ENCODE measurements at regions not wholly inside any gene's neighbourhood (a gene's known extent, or its start where the extent isn't known, plus 50 kb on each side); places are given as distances from the start of the nearest gene placed in this dataset.

DNA sequence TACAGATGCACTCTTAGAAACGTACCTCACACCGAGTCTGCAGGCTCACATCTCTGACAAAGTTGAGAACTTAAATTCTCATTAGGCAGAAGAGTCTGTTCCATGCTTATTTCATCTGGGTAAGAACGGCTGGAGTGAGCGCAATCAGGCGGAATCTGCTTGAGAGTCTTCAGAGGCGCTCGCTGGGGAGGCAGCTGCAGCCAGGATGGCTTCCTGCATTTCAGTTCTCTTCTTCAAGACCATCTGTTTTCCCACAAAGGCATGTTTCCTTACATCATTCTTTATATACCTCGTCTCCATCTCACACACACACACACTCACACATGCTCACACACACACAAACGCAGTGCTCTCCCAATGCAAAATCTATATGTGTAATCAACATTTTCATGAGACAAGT, 497.1 kb downstream of the AJAP1 start:
- no peak overlapping the region for H3K27ac ChIP-seq
- no peaks in the 10 kb centered on the region for H3K36me3 ChIP-seq
- DNase-seq, result no peak
- intact Hi-C loops (cut with DNase I), result no loop called here
- H3K4me1 ChIP-seq, result no peaks in the 10 kb centered on the region
- H3K27me3 ChIP-seq, result no peaks in the 10 kb centered on the region
- peaks cover 0 to 3% (median 0%) of the 10 kb centered on the region in 4 donors for H3K9me3 ChIP-seq
- TF ChIP-seq, protein P1, sequence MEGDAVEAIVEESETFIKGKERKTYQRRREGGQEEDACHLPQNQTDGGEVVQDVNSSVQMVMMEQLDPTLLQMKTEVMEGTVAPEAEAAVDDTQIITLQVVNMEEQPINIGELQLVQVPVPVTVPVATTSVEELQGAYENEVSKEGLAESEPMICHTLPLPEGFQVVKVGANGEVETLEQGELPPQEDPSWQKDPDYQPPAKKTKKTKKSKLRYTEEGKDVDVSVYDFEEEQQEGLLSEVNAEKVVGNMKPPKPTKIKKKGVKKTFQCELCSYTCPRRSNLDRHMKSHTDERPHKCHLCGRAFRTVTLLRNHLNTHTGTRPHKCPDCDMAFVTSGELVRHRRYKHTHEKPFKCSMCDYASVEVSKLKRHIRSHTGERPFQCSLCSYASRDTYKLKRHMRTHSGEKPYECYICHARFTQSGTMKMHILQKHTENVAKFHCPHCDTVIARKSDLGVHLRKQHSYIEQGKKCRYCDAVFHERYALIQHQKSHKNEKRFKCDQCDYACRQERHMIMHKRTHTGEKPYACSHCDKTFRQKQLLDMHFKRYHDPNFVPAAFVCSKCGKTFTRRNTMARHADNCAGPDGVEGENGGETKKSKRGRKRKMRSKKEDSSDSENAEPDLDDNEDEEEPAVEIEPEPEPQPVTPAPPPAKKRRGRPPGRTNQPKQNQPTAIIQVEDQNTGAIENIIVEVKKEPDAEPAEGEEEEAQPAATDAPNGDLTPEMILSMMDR (IDR thresholded peaks at IDR 0.05), result no peak
- no peak for TF ChIP-seq POLR2A (IDR thresholded peaks at IDR 0.05)
- no peak for TF ChIP-seq POLR2AphosphoS5 (IDR thresholded peaks at IDR 0.05)
- no peak for TF ChIP-seq EP300 (IDR thresholded peaks at IDR 0.05)
- 77 to 83% methylated on average over 9 of the region's 9 CpGs for WGBS, 2 donors
- no peak overlapping the region for H3K4me3 ChIP-seq

DNA sequence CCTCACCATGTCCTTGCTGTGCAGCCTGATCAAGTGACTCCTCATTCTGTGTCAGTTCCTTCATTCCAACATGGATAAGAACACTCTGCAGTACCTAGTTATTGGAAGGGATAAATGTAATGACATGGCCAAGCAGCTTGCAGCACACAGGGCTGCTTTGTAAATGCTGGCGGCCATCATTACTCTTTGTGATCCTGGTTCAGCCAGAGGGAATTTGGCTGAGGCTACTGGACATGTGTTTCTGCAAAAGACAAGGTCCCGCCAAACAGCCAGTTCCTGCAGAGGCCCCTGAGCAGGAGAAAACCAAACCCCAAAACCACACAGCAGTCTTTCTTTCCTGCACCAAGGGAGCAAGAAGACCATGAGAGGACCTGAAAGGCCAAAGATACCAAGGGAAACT, 495.8 kb downstream of the AJAP1 start:
- DNase-seq, result no peak
- Histone ChIP-seq H3K27me3 (no peaks in the 10 kb centered on the region), H3K4me1 (no peaks in the 10 kb centered on the region), H3K36me3 (no peaks in the 10 kb centered on the region), H3K9me3 (peaks cover 0 to 1% (median 0%) of the 10 kb centered on the region in 4 donors), H3K27ac (no peak overlapping the region), H3K4me3 (no peak overlapping the region)
- intact Hi-C loops (cut with DNase I), result no loop called here
- WGBS, 2 donors, result 86 to 92% methylated on average over 2 of the region's 2 CpGs
- TF ChIP-seq POLR2AphosphoS5 (IDR thresholded peaks at IDR 0.05) (no peak), POLR2A (IDR thresholded peaks at IDR 0.05) (no peak), EP300 (IDR thresholded peaks at IDR 0.05) (no peak)
- TF ChIP-seq, protein P1 (IDR thresholded peaks at IDR 0.05), result no peak

DNA sequence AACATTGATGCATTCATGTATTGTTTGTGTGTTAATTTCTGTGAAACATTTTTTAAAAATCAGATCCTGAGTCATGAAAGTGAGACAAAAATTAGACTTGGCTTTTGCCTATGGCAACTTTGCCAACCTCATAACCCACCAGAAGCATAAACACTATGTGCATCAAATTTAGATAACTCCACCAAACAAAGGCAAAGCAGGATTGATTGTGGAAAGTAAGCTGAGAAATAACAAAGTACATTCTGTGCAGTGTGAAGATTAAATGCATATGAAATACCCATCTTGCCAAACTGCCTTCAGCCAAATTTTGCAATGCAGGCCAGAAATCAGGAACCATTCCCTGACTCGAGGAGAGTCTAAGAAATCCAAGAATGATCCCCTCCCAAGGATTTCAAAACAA, 493.4 kb downstream of the AJAP1 start:
- DNase-seq, result no peak
- TF ChIP-seq, protein P1 (IDR thresholded peaks at IDR 0.05), result no peak
- TF ChIP-seq POLR2AphosphoS5 (IDR thresholded peaks at IDR 0.05), result no peak
- no peak for TF ChIP-seq EP300 (IDR thresholded peaks at IDR 0.05)
- TF ChIP-seq POLR2A (IDR thresholded peaks at IDR 0.05), result no peak
- H3K4me3 ChIP-seq, result no peak overlapping the region
- H3K27ac ChIP-seq, result no peak overlapping the region
- no peaks in the 10 kb centered on the region for H3K4me1 ChIP-seq
- WGBS, 2 donors, result 41 to 70% methylated on average over 1 of the region's 1 CpG
- H3K27me3 ChIP-seq, result peaks cover 0 to 8% (median 0%) of the 10 kb centered on the region in 3 donors
- H3K36me3 ChIP-seq, result no peaks in the 10 kb centered on the region
- intact Hi-C loops (cut with DNase I), result no loop called here
- H3K9me3 ChIP-seq, result no peaks in the 10 kb centered on the region

DNA sequence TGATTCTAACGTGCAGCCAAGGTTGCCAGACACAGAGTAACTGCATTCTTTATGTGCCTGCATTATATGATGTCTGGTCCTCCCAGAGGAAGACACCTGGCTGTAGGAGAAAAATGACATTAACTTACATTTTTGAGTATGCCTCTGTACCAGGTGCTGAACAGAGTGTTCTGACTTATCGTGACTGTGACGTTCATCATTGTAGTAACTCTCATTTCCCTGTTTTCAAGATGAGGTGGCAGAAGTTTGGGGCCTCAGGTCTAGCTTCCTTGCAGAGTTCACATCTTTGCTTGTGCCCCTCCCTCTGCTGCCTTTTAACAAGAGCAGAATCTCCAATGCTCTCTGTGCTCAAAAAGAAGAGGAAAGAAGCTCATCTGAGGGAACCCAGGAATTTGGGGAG, 488.0 kb downstream of the AJAP1 start:
- Histone ChIP-seq H3K9me3 (no peaks in the 10 kb centered on the region), H3K4me3 (no peak overlapping the region), H3K36me3 (no peaks in the 10 kb centered on the region), H3K27ac (no peak overlapping the region), H3K27me3 (peaks cover 0 to 16% (median 0%) of the 10 kb centered on the region in 3 donors), H3K4me1 (no peaks in the 10 kb centered on the region)
- intact Hi-C loops (cut with DNase I), result no loop called here
- WGBS, 2 donors, result 75 to 78% methylated on average over 3 of the region's 3 CpGs
- no peak for DNase-seq
- TF ChIP-seq EP300 (IDR thresholded peaks at IDR 0.05), result no peak
- no peak for TF ChIP-seq POLR2AphosphoS5 (IDR thresholded peaks at IDR 0.05)
- TF ChIP-seq, protein P1 (IDR thresholded peaks at IDR 0.05), result no peak
- no peak for TF ChIP-seq POLR2A (IDR thresholded peaks at IDR 0.05)

DNA sequence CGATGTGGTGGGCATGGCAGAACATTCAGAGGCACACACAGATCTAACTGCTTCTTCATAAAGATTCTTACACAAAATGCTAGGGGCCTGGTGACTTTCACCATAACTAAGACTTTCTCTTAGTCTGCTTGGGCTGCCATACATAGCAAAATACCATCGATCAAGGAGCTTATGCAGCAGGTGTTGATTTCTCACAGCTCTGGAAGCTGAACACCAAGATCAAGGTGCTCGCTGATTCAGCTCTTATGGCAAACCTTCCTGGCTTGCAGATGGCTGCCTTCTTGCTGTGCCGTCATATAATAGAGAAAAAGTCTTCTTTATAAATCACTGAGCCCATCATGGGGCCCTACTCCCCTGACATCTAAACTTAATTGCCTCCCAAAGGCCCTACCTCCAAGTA, 487.3 kb downstream of the AJAP1 start:
- no peaks in the 10 kb centered on the region for H3K36me3 ChIP-seq
- no peaks in the 10 kb centered on the region for H3K4me1 ChIP-seq
- TF ChIP-seq, protein P1 (IDR thresholded peaks at IDR 0.05), result no peak
- TF ChIP-seq POLR2AphosphoS5 (IDR thresholded peaks at IDR 0.05) (no peak), POLR2A (IDR thresholded peaks at IDR 0.05) (no peak), EP300 (IDR thresholded peaks at IDR 0.05) (no peak)
- H3K27ac ChIP-seq, result no peak overlapping the region
- H3K4me3 ChIP-seq, result no peak overlapping the region
- 86 to 87% methylated on average over 4 of the region's 4 CpGs for WGBS, 2 donors
- no peak for DNase-seq
- H3K27me3 ChIP-seq, result peaks cover 0 to 16% (median 0%) of the 10 kb centered on the region in 3 donors
- H3K9me3 ChIP-seq, result no peaks in the 10 kb centered on the region
- intact Hi-C loops (cut with DNase I), result no loop called here
